ENCODE measurements at regions not wholly inside any gene's neighbourhood (a gene's known extent, or its start where the extent isn't known, plus 50 kb on each side); places are given as distances from the start of the nearest gene placed in this dataset.

GRCh38 chr11:76280151-76280881 is 74.0 kb upstream of the WNT11 start:
- TF ChIP-seq POLR2A (IDR thresholded peaks at IDR 0.05; ENCODE audit: low read length) (no peak), BHLHE40 (IDR thresholded peaks at IDR 0.05; ENCODE audit: low read depth, low read length) (no peak), CTCF (IDR thresholded peaks at IDR 0.05) (no peak), RCOR1 (IDR thresholded peaks at IDR 0.05; ENCODE audit: low read depth, low read length) (no peak), NFE2L2 (conservative IDR thresholded peaks at IDR 0.05; ENCODE audit: low read length) (no peak), JUN (IDR thresholded peaks at IDR 0.05) (no peak)

Data from A549 (cell line).